B cell (primary cell): ENCODE measurements at regions not wholly inside any gene's neighbourhood (a gene's known extent, or its start where the extent isn't known, plus 50 kb on each side); places are given as distances from the start of the nearest gene placed in this dataset.
"Not testable (repeated sequence)": the region's sequence is repeated elsewhere in the genome, so short reads cannot be mapped to it uniquely, and the experiment has no call there.

Experiments
- CTCF ChIP-seq: fragments of 200-600 bp; IDR thresholded peaks from one replicate; pipeline ENCODE4 v1.8.0; 2022; ENCODE audit warnings: antibody characterized with exemption, mild to moderate bottlenecking
- EZH2 ChIP-seq: IDR thresholded peaks from 2 replicates; pipeline ENCODE4 v1.6.1; 2012; ENCODE audit warnings: borderline replicate concordance, low read depth, mild to moderate bottlenecking, moderate library complexity, low read length; ENCODE audit not compliant: insufficient read depth, poor library complexity, severe bottlenecking

DNA sequence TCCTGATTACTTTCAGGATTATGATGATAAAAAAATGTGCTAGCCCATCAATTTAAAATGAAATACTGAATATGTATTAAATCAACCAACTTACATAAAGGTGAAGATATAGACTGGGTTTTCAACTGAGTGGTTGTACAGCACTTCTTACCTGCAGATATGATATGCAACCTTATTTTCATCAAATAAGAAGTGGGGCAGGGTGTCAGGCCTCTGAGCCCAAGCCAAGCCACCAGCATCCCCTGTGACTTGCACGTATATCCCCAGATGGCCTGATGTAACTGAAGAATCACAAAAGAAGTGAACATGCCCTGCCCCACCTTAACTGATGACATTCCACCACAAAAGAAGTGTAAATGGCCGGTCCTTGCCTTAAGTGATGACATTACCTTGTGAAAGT, 117.3 kb upstream of the GJE1 start:
- not testable (repeated sequence) for TF ChIP-seq EZH2, CTCF
